H9 (cell line): ENCODE measurements at regions not wholly inside any gene's neighbourhood (a gene's known extent, or its start where the extent isn't known, plus 50 kb on each side); places are given as distances from the start of the nearest gene placed in this dataset.

Source experiments
- DNase-seq: peaks from one replicate; pipeline ENCODE4 v3.0.0-alpha.2; 2017
- H2AFZ ChIP-seq: one replicate; pipeline ENCODE4 v1.6.1; 2013; ENCODE audit warnings: mild to moderate bottlenecking, low read length, control low read depth, moderate library complexity
- H2AK5ac ChIP-seq: 2 replicates; pipeline ENCODE4 v1.6.1; 2013; ENCODE audit warnings: low read length, control low read depth, mixed read lengths; ENCODE audit not compliant: insufficient read length
- H2BK120ac ChIP-seq: one replicate; pipeline ENCODE4 v1.6.1; 2013; ENCODE audit warnings: low read depth, mild to moderate bottlenecking, low read length, control low read depth, inconsistent platforms; ENCODE audit not compliant: poor library complexity, severe bottlenecking
- H2BK12ac ChIP-seq: 2 replicates; pipeline ENCODE4 v1.6.1; 2013; ENCODE audit warnings: low read length, control low read depth, mixed read lengths, low read depth; ENCODE audit not compliant: insufficient read length
- H2BK15ac ChIP-seq: 2 replicates; pipeline ENCODE4 v1.6.1; 2013; ENCODE audit warnings: low read depth, low read length, control low read depth
- H2BK20ac ChIP-seq: one replicate; pipeline ENCODE4 v1.6.1; 2013; ENCODE audit warnings: low read depth, mild to moderate bottlenecking, low read length, control low read depth, inconsistent platforms; ENCODE audit not compliant: poor library complexity, severe bottlenecking
- H2BK5ac ChIP-seq: 2 replicates; pipeline ENCODE4 v1.6.1; 2013; ENCODE audit warnings: low read length, control low read depth, mixed read lengths; ENCODE audit not compliant: insufficient read length
- H3K14ac ChIP-seq: 2 replicates; pipeline ENCODE4 v1.6.1; 2013; ENCODE audit warnings: low read length, control low read depth; ENCODE audit not compliant: insufficient read depth
- H3K18ac ChIP-seq: 2 replicates; pipeline ENCODE4 v1.6.1; 2013; ENCODE audit warnings: low read depth, mild to moderate bottlenecking, mixed read lengths, low read length, control low read depth; ENCODE audit not compliant: insufficient read length
- H3K23ac ChIP-seq: 2 replicates; pipeline ENCODE4 v1.6.1; 2013; ENCODE audit warnings: low read length, control low read depth, mixed read lengths, low read depth; ENCODE audit not compliant: insufficient read length
- H3K23me2 ChIP-seq: 2 replicates; pipeline ENCODE4 v1.6.1; 2013; ENCODE audit warnings: low read depth, mild to moderate bottlenecking, mixed read lengths, low read length, control low read depth; ENCODE audit not compliant: insufficient read length, poor library complexity, severe bottlenecking
- H3K27ac ChIP-seq: 2 replicates; pipeline ENCODE4 v1.5.1; 2013; ENCODE audit warnings: low read length, control low read depth, mixed read lengths, low read depth; ENCODE audit not compliant: insufficient read length
- H3K27me3 ChIP-seq: 2 replicates; pipeline ENCODE4 v1.6.1; 2013; ENCODE audit warnings: low read length, control low read depth, inconsistent platforms; ENCODE audit not compliant: insufficient read depth
- H3K4ac ChIP-seq: 2 replicates; pipeline ENCODE4 v1.6.1; 2013; ENCODE audit warnings: low read depth, mild to moderate bottlenecking, control low read depth, inconsistent platforms, low read length, moderate library complexity
- H3K4me1 ChIP-seq: 2 replicates; pipeline ENCODE4 v1.6.1; 2013; ENCODE audit warnings: low read length, control low read depth, inconsistent platforms; ENCODE audit not compliant: insufficient read depth
- H3K4me2 ChIP-seq: 2 replicates; pipeline ENCODE4 v1.6.1; 2013; ENCODE audit warnings: low read length, control low read depth, mixed read lengths; ENCODE audit not compliant: insufficient read length, insufficient read depth
- H3K56ac ChIP-seq: 2 replicates; pipeline ENCODE4 v1.6.1; 2013; ENCODE audit warnings: low read depth, mild to moderate bottlenecking, mixed read lengths, low read length, control low read depth; ENCODE audit not compliant: insufficient read length
- H3K79me1 ChIP-seq: 2 replicates; pipeline ENCODE4 v1.6.1; 2013; ENCODE audit warnings: low read depth, mild to moderate bottlenecking, moderate library complexity, low read length, control low read depth, inconsistent platforms; ENCODE audit not compliant: insufficient read depth, poor library complexity, severe bottlenecking
- H3K79me2 ChIP-seq: 2 replicates; pipeline ENCODE4 v1.6.1; 2013; ENCODE audit warnings: low read length, control low read depth, inconsistent platforms; ENCODE audit not compliant: insufficient read depth
- H3K9ac ChIP-seq: 2 replicates; pipeline ENCODE4 v1.6.1; 2013; ENCODE audit warnings: low read length, control low read depth, mixed read lengths; ENCODE audit not compliant: insufficient read length; ENCODE audit errors: extremely low read depth
- H3K9me3 ChIP-seq: one replicate; pipeline ENCODE4 v1.6.1; 2013; ENCODE audit warnings: low read depth, low read length, inconsistent platforms; ENCODE audit not compliant: control insufficient read depth
- H3T11ph ChIP-seq: one replicate; pipeline ENCODE4 v1.6.1; 2013; ENCODE audit warnings: mild to moderate bottlenecking, low read length, control low read depth, inconsistent platforms
- H4K20me1 ChIP-seq: one replicate; pipeline ENCODE4 v1.6.1; 2013; ENCODE audit not compliant: control insufficient read depth, insufficient read length, insufficient read depth
- H4K5ac ChIP-seq: 2 replicates; pipeline ENCODE4 v1.6.1; 2013; ENCODE audit warnings: low read depth, mild to moderate bottlenecking, mixed read lengths, low read length, control low read depth; ENCODE audit not compliant: insufficient read length
- H4K8ac ChIP-seq: replicated peaks from 2 replicates; pipeline ENCODE4 v1.6.1; 2013; ENCODE audit warnings: low read length, control low read depth, mixed read lengths, low read depth; ENCODE audit not compliant: insufficient read length
- H4K91ac ChIP-seq: 2 replicates; pipeline ENCODE4 v1.6.1; 2013; ENCODE audit warnings: low read depth, mild to moderate bottlenecking, moderate library complexity, mixed read lengths, low read length, control low read depth; ENCODE audit not compliant: insufficient read length
- H3K27ac Mint-ChIP-seq, 3 experiments: 2 replicates in 2 of 3; 3 replicates in 1 of 3; pipeline ENCODE4 v1.8.0; 2020 to 2021; ENCODE audit warnings: mixed read lengths in 3 of 3, mild to moderate bottlenecking in 1 of 3, moderate library complexity in 1 of 3
- H3K27me3 Mint-ChIP-seq: 2 replicates; pipeline ENCODE4 v1.8.0; 2021; ENCODE audit warnings: low read depth, mild to moderate bottlenecking, moderate library complexity, mixed read lengths
- H3K36me3 Mint-ChIP-seq, 3 experiments: 2 replicates in 2 of 3; 3 replicates in 1 of 3; pipeline ENCODE4 v1.8.0; 2020 to 2021; ENCODE audit warnings: low read depth in 3 of 3, mixed read lengths in 3 of 3; ENCODE audit not compliant: insufficient read depth in 1 of 3
- H3K4me1 Mint-ChIP-seq, 2 experiments: 2 replicates each; pipeline ENCODE4 v1.8.0; 2020; ENCODE audit warnings: mixed read lengths in 2 of 2
- H3K4me3 Mint-ChIP-seq, 2 experiments: 2 replicates in 1 of 2; 3 replicates in 1 of 2; pipeline ENCODE4 v1.8.0; 2020 to 2021; ENCODE audit warnings: mild to moderate bottlenecking in 2 of 2, mixed read lengths in 2 of 2, moderate library complexity in 1 of 2
- H3K9me3 Mint-ChIP-seq, 2 experiments: 2 replicates in 1 of 2; 3 replicates in 1 of 2; pipeline ENCODE4 v1.8.0; 2020; ENCODE audit warnings: mild to moderate bottlenecking in 2 of 2, mixed read lengths in 2 of 2, moderate library complexity in 1 of 2
- CTCF ChIP-seq: fragments of 200-600 bp; sonication (generic); conservative IDR thresholded peaks from 3 replicates; pipeline ENCODE4 v1.8.0; 2021; ENCODE audit warnings: antibody characterized with exemption, mild to moderate bottlenecking
- WGBS: extraction: QIAGEN DNeasy Blood & Tissue Kit; methylation state at CpG from one replicate; pipeline ENCODE4 v1.1.7; 2013; ENCODE audit warnings: missing lambda C conversion rate, low lambda C conversion rate, mixed read lengths; ENCODE audit not compliant: insufficient read length; ENCODE audit errors: extremely low coverage; 5-methylcytosine and 5-hydroxymethylcytosine counted together

GRCh38 chr1:193831465-193831864 lies 645.1 kb upstream of the B3GALT2 start:
- Histone ChIP-seq H3K4me2 (no peak overlapping the region), H4K8ac (no peak overlapping the region), H3K14ac (no peak overlapping the region), H2BK20ac (no peak overlapping the region), H3K56ac (no peak overlapping the region), H2AFZ (no peak overlapping the region), H3K79me2 (no peaks in the 10 kb centered on the region), H3K27ac (no peak overlapping the region), H4K5ac (no peak overlapping the region), H4K20me1 (no peaks in the 10 kb centered on the region), H3K23ac (no peak overlapping the region), H3K27me3 (no peaks in the 10 kb centered on the region), H4K91ac (no peak overlapping the region), H3K4ac (no peak overlapping the region), H2BK12ac (no peak overlapping the region), H2BK15ac (no peak overlapping the region), H3K18ac (no peak overlapping the region), H3K9ac (no peak overlapping the region), H3T11ph (no peak overlapping the region), H3K9me3 (peaks cover 7% of the 10 kb centered on the region), H2AK5ac (no peak overlapping the region), H3K23me2 (no peaks in the 10 kb centered on the region), H3K79me1 (no peaks in the 10 kb centered on the region), H2BK120ac (no peak overlapping the region), H2BK5ac (no peak overlapping the region), H3K4me1 (no peaks in the 10 kb centered on the region)
- H3K27ac Mint-ChIP-seq, result no peak overlapping the region
- H3K36me3 Mint-ChIP-seq, result peaks cover 0 to 16% (median 0%) of the 10 kb centered on the region in 3 experiments; a peak in 4 of 7 replicates
- DNase-seq, result no peak
- H3K27me3 Mint-ChIP-seq, result no peaks in the 10 kb centered on the region
- WGBS, result no CpG with 5 or more reads among the region's 1 CpG
- no peak for TF ChIP-seq CTCF
- peaks cover 12 to 21% of the 10 kb centered on the region in 2 experiments for H3K9me3 Mint-ChIP-seq
- no peaks in the 10 kb centered on the region for H3K4me1 Mint-ChIP-seq
- no peak overlapping the region for H3K4me3 Mint-ChIP-seq
